Panc1 (cell line): ENCODE measurements at regions not wholly inside any gene's neighbourhood (a gene's known extent, or its start where the extent isn't known, plus 50 kb on each side); places are given as distances from the start of the nearest gene placed in this dataset.

Experiments
- POLR2AphosphoS5 ChIP-seq: IDR thresholded peaks from 2 replicates; pipeline ENCODE4 v1.6.1; 2012; ENCODE audit warnings: mild to moderate bottlenecking, low read depth, low read length, moderate library complexity
- TCF7L2 ChIP-seq: IDR thresholded peaks from 2 replicates; pipeline ENCODE4 v1.6.1; 2011; ENCODE audit warnings: mild to moderate bottlenecking, low read depth, low read length, inconsistent platforms
- TF ChIP-seq, protein P1 (sequence below), 2 experiments: IDR thresholded peaks; 2 replicates each; pipeline ENCODE4 v1.6.1; 2011 to 2012; ENCODE audit warnings: low read depth in 2 of 2, control low read depth in 1 of 2, low read length in 1 of 2, mild to moderate bottlenecking in 1 of 2, moderate library complexity in 1 of 2; ENCODE audit not compliant: insufficient read depth in 1 of 2
- TF ChIP-seq, protein P2 (sequence below): fragments of 450-650 bp; IDR thresholded peaks from 2 replicates; pipeline ENCODE4 v1.5.1; 2017; ENCODE audit warnings: mild to moderate bottlenecking

DNA sequence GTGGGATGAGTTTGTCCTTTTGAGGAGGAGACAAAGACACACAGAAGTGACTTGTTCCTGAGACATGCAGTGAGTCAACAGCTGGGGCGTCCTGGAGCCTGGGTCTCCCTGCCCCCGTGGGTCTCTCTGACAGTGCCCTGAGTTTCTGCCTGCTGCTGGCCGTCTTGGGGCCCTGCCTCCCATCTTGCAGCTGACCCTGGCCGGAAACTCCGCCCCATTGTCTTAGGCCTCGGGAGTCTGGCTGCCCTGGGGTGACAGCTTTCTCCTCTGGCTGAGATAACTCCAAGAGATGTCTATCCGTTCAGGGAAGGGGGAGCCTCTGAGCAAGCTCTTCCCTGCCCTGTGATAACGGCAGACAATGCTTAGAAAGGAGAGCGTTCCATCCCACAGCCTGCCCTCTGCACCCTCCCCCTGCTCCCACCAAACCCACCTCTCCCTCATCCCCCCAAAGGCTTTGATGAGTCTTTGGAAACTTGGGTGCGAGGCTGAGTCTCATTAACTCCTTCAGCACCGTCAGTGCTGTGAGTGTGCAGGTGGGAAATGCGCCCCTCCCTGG lies 69.5 kb upstream of the PODXL start:
- TF ChIP-seq, protein P1, sequence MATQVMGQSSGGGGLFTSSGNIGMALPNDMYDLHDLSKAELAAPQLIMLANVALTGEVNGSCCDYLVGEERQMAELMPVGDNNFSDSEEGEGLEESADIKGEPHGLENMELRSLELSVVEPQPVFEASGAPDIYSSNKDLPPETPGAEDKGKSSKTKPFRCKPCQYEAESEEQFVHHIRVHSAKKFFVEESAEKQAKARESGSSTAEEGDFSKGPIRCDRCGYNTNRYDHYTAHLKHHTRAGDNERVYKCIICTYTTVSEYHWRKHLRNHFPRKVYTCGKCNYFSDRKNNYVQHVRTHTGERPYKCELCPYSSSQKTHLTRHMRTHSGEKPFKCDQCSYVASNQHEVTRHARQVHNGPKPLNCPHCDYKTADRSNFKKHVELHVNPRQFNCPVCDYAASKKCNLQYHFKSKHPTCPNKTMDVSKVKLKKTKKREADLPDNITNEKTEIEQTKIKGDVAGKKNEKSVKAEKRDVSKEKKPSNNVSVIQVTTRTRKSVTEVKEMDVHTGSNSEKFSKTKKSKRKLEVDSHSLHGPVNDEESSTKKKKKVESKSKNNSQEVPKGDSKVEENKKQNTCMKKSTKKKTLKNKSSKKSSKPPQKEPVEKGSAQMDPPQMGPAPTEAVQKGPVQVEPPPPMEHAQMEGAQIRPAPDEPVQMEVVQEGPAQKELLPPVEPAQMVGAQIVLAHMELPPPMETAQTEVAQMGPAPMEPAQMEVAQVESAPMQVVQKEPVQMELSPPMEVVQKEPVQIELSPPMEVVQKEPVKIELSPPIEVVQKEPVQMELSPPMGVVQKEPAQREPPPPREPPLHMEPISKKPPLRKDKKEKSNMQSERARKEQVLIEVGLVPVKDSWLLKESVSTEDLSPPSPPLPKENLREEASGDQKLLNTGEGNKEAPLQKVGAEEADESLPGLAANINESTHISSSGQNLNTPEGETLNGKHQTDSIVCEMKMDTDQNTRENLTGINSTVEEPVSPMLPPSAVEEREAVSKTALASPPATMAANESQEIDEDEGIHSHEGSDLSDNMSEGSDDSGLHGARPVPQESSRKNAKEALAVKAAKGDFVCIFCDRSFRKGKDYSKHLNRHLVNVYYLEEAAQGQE (IDR thresholded peaks at IDR 0.05; ENCODE audit: insufficient read depth in 1 of 2, low read depth in 2 of 2, low read length in 1 of 2), result no peak
- TF ChIP-seq, protein P2, sequence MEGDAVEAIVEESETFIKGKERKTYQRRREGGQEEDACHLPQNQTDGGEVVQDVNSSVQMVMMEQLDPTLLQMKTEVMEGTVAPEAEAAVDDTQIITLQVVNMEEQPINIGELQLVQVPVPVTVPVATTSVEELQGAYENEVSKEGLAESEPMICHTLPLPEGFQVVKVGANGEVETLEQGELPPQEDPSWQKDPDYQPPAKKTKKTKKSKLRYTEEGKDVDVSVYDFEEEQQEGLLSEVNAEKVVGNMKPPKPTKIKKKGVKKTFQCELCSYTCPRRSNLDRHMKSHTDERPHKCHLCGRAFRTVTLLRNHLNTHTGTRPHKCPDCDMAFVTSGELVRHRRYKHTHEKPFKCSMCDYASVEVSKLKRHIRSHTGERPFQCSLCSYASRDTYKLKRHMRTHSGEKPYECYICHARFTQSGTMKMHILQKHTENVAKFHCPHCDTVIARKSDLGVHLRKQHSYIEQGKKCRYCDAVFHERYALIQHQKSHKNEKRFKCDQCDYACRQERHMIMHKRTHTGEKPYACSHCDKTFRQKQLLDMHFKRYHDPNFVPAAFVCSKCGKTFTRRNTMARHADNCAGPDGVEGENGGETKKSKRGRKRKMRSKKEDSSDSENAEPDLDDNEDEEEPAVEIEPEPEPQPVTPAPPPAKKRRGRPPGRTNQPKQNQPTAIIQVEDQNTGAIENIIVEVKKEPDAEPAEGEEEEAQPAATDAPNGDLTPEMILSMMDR, result no peak
- TF ChIP-seq POLR2AphosphoS5 (no peak), TCF7L2 (no peak)
